ENCODE measurements at regions not wholly inside any gene's neighbourhood (a gene's known extent, or its start where the extent isn't known, plus 50 kb on each side); places are given as distances from the start of the nearest gene placed in this dataset.

DNA sequence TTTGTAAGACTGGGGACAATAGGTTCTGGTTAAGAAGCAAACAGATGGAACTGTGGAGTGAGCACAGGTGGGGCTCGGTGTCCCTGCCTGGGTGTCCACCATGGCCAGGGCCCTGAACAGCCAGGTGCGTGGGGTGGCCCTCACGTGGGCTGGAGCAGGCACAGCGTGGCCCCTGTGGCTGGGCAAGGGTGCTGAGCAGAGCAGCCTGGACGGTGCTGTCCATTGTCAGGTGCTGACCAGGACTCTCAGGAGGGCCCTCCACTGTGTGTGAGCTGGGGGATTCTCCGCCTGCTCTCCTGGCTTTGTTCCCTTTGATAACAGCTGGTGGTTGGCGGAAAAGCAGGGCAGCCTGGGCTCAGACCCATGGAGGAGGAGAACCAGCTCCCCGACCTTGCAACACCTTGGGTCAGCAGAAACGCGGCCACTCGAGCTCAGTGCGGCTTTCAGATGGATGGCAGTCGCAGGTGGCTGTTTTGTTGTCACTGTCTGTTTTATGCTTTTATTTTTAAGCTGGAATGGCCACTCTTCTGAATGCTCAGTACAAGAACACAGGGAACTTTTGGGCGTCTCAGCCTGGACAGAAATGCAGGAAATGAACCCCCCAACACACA lies 273.9 kb upstream of the ADARB2 start:
- DNase-seq (ENCODE audit: extremely low read depth, low read depth), result no peak

DNA sequence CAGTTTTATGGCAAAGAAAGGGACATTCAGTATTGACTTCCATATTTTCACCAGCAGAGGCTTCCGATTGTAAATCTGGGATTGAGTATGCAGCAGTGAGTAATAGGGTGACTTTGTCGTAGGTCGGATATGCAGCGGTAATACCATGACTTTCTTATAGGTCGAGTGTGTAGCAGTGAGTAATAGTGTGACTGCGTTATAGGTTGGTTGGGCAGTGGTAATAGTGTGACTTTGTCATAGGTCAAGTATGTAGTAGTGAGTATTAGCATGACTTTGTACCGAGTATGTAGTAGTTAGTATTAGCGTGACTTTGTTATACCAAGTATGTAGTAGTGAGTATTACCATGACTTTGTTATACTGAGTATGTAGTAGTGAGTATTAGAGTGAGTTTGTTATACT lies 268.2 kb upstream of the ADARB2 start:
- DNase-seq (ENCODE audit: extremely low read depth, low read depth), result no peak

DNA sequence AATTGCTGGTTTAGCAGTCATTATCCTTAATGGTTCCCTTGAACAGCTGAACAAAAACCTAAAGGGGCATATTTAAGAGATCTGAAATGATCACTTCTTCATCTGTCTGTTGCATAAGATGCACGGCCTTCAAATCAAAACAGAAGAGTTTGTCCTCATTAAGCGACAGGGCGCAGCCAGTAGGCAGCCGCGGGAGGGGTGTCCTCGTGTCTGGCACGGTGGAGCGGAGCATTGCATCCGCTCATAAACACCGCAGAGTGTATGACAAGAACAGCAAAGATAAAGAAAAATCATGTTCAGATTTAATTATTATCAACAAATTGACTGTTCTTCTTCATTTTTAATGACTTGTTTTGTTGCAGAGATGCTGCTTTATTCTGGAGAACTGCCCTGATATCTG lies 255.6 kb upstream of the ADARB2 start:
- DNase-seq (ENCODE audit: extremely low read depth, low read depth), result no peak

DNA sequence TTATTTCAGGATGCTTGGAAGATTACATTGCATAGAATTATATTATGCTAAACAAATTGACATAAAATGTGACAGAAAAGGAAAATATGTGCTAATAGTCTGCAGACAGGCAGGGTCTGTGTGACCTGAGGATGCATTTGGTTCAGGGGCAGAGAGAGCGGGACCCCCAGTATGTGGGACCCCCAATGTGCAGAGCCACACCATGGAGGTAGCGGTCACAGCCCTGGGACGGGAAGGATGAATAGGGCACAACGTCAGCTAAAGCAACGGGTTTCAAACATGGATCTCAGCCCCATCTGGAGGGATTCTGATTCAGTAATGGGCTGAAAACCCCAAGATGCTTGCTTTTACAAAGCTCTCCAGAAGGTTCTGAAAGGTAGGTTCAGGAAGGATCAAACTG lies 251.8 kb upstream of the ADARB2 start:
- no peak for DNase-seq (ENCODE audit: extremely low read depth, low read depth)

DNA sequence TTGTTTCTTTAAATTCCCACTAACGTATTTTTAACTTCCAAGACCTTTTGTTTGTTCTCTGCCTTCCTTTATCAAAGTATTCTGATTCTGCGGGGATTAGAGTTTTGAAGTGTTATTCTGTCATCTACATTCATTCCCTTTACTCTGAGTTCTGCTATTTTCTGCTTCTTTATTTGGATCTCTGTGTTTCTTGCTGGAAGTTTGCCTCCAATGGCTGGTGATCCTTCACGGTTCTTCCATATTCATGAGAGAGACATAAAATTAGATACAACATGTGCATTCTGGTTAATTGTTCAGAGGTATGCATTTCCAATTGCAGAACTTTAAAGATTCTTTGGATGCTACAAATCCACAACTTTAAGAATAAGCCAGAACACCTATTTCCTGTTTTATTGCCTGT lies 244.7 kb upstream of the ADARB2 start:
- DNase-seq (ENCODE audit: extremely low read depth, low read depth), result no peak

DNA sequence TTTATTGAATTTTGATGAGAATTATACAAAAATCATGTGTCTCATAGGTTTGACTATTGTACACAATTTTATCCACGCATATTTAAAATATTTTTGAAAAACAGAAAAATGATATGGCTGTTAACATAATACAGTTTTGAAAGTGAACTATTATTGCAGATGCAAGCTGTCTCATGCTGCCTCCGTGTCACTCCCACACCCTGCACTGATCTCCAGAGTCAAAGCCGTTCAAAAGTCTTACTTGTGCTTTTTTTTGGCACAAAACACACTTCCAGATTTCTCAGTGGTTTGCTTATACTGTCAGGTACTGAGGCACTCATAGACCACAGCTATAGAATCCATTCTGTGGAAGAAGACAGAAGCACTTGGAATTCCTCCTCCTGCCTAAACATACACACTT lies 243.1 kb upstream of the ADARB2 start:
- DNase-seq (ENCODE audit: extremely low read depth, low read depth), result no peak

DNA sequence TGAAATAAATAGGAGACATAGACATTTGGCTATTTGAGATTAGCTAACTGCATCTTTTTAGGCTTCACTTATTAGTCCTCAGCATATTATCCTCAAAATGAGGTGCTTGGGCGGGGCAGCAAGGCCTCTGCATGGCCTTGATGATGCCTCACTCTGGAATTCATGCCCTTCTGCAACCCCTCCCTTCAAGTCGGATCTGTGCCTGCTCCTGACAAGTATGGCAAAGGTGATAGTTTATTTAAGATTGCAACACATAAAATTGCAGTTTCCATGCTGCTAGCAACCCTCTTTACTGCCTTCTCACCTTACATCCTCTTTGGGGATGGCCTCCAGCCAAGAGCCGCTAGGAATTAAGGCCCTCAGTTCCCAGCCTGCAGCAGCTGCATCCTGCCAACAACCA lies 241.3 kb upstream of the ADARB2 start:
- DNase-seq (ENCODE audit: extremely low read depth, low read depth), result peak; percentile 33

DNA sequence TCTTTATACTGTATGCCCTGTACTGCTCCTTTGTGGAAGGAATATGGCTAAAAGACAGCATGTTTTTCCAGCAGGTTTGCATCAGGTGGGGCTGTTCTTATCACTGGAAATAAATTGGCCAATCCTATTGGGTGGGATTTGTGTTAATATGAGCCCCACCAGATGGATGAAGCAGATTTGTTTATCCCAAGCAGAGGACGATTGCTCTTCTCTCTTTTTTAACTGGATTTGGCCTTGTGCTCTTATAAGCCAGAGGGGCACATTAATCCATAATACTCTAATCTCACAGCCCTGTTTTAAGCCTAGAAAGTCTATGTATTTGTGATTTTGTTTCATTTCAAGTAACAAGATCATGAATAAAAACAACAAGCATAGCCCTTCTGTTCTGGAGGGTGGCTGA lies 240.1 kb upstream of the ADARB2 start:
- DNase-seq (ENCODE audit: extremely low read depth, low read depth), result no peak

DNA sequence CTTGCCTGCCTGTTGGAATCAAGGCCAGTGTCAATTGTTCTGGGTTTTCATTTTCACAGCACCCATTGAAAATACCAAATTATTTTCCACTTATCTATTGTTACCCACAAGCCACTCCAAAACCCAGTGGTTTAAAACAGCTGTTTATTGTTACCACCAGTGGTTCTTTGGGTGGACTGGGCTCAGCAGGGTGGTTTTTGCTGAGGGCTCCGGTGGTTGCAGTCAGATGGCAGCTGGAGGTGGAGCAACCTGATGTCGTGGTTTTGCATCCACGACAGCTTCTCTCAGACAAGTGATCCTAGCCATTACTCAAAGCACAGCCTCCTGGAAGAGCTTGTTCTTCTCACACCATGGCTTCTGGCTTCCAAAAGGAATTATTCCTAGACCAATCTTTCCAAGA lies 235.1 kb upstream of the ADARB2 start:
- DNase-seq (ENCODE audit: extremely low read depth, low read depth), result no peak

DNA sequence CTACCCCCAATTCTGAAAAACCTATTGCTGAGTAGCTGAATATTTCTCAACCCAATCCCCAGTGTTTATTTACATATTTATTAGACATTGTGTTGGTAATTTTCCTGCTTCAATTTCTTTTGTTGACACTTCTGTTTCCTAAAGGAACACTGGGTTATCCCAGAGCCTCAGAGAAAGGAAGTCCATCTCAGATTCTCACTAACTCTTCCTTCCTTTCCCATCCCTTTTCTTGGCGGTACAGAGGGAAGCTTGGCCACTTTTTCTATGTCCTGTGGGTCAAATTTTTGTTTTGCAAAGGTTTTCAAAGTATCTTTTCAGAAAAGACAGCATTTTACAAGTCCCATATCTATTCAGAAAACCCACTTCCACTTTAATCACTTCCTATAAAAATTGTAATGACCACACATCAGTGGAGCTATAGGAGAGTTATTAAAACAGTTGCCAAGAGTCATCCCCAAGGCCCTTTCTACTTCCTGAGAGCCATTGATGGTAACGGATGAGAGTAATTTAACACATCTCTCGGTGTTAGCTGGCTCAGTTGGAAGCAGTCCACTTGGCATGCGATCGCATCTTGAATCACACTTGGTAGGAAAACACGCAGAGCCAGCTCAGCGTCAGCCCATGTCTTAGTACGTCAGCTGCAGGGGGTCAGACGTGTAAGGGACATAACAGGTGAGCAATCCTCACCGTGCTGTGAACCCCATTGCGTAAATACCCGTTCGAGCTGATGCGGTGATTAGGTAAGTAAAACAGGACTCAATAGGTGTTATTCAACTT lies 231.1 kb upstream of the ADARB2 start:
- DNase-seq (ENCODE audit: extremely low read depth, low read depth), result peak; percentile 92

DNA sequence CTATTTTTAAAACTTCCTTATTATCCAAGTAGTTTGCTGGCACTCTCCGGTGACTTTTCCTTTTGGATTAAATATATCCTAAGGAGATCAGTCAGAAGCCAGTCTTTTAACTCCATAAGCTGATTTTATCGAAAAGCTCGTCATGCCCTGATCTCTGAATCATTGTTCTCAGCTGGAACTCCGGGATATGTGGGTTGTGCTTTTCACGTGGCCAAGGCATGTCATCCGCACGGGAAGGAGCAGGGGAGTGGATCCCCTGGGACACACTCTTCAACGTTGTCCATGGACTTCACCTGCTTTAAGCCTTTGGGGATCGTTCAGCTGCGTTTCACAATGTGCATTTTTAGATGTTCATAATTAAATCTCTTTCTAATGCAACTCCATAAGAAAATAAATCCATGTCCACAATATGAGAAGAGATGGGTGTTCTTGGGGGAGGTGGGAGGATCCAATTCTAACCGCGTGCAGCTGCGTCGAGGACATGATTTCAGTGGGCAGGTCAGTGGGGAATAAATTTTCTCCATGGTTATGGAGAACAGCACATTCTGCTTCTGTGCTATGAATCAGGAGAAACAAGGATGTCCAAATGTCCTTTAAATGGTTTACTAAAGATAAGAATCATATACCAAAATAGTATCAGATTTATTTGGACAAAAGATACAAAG lies 229.5 kb upstream of the ADARB2 start:
- DNase-seq (ENCODE audit: extremely low read depth, low read depth), result no peak

DNA sequence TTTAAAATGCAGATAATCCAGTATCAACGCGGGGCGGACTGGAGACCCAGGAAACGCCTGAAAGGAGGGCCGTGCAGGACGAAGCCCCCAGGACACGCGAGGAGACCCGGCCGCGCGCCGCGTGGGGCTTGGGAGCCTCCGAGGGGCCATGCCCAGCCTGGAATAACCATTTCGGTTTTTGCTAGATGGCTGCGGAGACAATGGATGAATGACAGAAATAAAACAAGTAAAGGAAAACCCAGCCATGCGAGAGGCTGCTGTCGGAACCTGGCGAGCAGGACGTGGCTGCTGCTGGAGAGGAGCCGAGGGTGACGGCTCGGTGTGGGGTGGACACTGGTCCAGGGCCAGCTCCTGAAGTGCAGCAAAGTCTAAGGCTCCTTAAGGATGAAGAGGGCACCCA lies 227.2 kb upstream of the ADARB2 start:
- no peak for DNase-seq (ENCODE audit: extremely low read depth, low read depth)

DNA sequence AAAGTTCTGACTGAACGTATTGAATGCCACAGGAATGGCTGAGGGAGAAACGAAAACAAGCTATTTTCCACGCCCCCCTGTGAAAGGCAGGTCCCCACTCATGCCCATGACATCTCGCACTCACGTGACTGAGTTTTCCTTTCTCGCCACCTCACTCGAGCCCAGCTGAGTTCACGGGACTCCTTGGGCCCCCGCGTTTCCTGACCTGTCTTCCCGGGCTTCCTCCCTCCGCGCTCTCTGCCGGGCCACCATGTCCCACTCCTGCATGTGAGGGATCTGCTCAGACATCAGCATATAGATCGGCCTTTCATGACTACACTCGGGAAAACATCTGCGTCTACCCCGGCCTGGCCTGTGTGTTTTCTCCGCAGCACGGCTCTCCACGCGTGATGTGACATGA lies 226.0 kb upstream of the ADARB2 start:
- no peak for DNase-seq (ENCODE audit: extremely low read depth, low read depth)

DNA sequence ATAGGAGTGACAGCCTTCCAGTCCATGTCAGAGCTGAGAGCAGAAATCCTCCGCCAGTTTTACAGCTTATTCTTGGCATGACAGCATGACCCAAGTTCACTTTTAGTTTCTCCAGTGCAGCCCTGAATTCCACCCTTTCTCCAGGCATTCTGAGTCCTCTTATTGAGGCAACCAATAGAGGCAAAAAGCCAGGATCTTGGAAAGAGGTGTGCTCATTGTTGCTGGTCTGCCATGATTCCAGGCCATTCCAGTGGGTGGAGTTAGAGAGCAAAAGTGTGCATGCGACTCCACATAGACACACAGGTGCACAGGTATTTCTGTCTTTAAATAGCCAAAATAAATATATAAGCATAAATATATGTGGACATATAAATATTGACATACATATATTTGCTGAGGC lies 224.7 kb upstream of the ADARB2 start:
- DNase-seq (ENCODE audit: extremely low read depth, low read depth), result no peak

DNA sequence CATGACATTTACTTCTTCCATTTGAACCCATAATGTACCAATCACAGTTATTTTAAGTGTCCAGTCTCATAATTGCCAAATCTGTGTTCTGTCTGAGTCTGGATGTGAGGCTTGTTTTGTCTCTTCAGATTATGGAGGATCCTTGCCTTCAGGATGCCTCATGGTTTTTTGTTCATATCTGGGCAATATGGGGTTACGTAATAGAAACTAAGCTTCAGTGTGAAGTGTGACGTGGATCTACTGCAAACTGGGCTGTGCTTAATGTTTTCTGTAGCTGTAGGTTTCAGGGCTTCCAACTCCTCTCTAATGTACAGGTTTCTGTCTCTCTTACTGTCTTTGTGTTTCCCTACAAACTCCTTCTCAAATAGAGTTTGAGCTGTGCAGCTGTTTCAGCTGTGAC lies 223.7 kb upstream of the ADARB2 start:
- DNase-seq (ENCODE audit: extremely low read depth, low read depth), result peak; percentile 36

DNA sequence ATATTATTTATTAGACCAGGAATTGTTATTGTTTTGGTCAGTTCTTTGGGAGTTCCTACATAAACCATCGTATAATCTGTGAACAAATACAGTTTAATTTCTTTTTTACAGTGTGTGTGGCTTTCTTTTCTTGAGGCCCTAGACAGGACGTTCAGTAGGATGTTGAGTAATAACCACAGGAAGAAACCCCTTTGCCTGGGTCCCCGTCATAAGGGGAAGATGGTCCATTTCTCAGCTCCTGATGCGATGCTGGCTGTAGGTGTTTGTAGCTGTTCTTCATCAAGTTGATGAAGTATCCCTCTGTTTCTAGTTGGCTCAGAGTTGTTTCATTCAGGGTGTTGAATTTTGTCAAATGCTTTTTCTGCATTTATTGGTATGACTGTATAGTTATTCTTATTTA lies 219.7 kb upstream of the ADARB2 start:
- DNase-seq (ENCODE audit: extremely low read depth, low read depth), result peak; percentile 15

DNA sequence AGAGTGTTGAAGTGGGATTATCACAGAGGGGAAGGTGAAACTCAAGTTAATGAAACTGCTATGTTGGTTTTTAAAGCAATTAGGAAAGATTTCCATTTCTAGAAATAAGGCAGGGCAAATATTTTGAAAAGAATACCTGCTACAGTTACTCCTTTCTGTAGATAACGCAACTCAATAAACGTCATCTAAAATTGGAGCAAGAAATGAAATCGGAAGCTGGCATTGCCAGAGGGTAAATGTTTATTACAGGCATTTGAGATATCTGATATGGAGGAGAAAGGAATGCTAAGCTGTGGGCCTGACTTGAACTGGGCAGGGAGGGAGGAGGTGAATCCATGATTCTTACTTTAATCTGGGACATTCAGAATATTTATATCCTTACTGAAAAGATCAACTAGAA lies 217.0 kb upstream of the ADARB2 start:
- DNase-seq (ENCODE audit: extremely low read depth, low read depth), result peak; percentile 65

DNA sequence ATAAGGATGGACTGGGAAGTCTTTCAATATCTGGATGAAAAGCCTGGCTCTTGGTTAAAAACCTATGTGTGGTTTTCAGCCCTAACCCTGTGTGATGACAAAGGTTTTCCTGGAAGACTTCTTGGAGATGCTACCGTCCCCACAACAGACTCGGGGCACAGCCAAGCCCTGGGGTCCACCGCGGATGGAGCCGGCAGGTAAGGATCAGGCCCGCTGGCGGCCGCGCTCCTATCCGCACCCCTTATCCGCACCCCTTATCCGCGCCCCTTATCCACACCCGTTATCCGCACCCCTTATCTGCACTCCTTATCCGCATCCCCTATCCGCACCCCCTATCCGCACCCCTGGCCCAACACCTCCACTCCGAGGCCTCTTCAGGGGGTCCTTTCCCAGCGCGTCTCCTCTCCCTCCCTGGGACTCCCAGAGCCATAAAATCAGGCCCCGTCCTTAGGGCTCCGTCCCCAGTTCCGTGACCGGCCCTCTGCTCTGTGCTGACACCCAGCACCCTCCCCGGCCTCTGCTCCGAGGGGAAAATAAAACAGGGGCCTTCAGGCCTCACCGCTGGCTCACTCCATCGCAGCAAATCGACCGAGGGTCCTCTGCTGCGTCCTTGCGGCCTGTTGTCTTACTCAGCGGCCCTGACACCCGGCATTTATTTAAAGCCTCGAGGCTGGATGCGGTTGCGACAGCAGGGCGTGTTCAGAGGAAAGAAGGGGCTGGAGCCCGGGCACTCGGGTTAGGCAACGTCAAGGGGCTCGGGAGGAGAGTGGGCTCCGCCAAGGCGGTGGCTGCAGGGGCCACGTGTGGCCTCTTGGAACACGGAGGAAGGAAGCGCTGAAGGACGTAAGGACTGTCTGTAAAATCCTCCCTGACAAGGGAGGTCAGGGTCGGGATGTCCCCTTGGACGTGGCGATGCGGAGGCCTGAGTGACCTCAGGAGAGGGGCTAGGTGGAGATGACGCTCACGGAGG lies 215.1 kb upstream of the ADARB2 start:
- no peak for DNase-seq (ENCODE audit: extremely low read depth, low read depth)

DNA sequence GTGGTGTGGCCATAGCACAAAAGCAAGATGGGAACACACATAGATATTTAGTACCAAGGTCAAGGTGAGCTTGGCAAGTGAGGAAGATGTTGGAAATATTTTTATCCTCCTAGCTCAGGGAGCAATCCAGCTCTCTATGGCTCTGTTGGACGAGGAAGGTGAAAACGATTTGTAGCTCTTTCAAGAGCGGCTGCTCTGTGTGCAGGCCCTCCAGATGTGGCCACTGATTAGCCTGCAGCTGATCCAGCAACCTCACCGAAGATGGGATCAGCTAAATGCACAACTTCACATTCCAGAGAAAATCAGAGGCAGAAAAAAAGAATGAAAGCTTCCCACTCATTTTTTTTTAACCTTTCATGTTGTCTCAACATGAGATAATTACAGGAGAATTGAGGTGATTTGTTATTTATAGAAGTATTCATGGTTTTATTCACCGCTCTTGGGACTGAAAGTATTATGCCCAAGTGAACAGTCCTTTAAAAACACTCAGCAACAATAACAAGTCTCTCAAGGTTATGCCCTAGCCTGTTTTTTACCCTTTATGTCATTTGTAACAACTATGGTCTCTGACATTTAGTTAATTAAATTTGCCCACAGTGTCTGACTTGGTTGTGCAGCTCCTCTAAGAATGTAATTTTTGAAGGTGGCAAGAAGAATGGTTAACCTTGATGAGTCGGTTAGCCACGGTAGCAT lies 213.6 kb upstream of the ADARB2 start:
- no peak for DNase-seq (ENCODE audit: extremely low read depth, low read depth)

DNA sequence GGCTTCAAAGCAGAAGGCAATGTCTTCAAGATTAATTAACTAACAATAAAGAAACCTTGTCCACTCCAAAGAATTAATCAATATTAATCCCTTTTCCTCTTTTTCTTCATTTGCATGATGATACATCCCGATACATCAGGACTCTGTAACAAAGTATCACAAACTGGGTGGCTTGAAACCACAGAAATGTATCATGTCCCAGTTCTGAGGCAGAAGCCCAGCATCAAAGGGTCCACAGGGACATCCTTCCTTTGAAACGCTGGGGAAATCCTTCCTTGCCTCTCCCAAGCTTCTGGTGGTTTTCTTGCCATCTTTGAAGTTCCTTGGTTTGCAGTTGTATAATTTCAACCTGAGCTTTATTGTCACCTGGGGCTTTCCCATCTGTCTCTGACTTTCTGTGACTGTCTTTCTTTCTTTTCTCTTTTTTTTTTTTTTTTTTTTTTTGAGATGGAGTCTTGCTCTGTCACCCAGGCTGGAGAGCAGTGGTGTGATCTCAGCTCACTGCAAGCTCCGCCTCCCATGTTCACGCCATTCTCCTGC lies 210.2 kb upstream of the ADARB2 start:
- DNase-seq (ENCODE audit: extremely low read depth, low read depth), result no peak
